Psoas muscle (tissue), 7 donors: ENCODE measurements at regions not wholly inside any gene's neighbourhood (a gene's known extent, or its start where the extent isn't known, plus 50 kb on each side); places are given as distances from the start of the nearest gene placed in this dataset.

Source experiments
- ATAC-seq, 4 donors: fragments of 200-7000 bp; cut with Tn5 transposase; one replicate each; pipeline ENCODE4 v1.9.1; 2020; ENCODE audit warnings: moderate library complexity in 3 of 4, mild to moderate bottlenecking in 2 of 4
- DNase-seq, 2 donors: peaks; one replicate each; pipeline ENCODE4 v3.0.0-alpha.2; 2020
- H3K27ac ChIP-seq: fragments of 200-600 bp; one replicate; pipeline ENCODE4 v1.8.0; 2022
- H3K27me3 ChIP-seq, 3 donors: fragments of 200-600 bp in 1 of 3; one replicate each; pipeline versions ENCODE4 v1.6.1 to v1.8.0; 2013 to 2022; ENCODE audit warnings: low read length in 2 of 3, mild to moderate bottlenecking in 2 of 3, moderate library complexity in 1 of 3; ENCODE audit not compliant: insufficient read depth in 3 of 3
- H3K36me3 ChIP-seq, 2 donors: fragments of 200-600 bp in 1 of 2; one replicate each; pipeline versions ENCODE4 v1.6.1 to v1.8.0; 2013 to 2022; ENCODE audit warnings: low read depth in 1 of 2, mild to moderate bottlenecking in 1 of 2, moderate library complexity in 1 of 2; ENCODE audit not compliant: insufficient read depth in 1 of 2
- H3K4me1 ChIP-seq: fragments of 200-600 bp; one replicate; pipeline ENCODE4 v1.8.0; 2022
- H3K4me3 ChIP-seq: fragments of 200-600 bp; one replicate; pipeline ENCODE4 v1.8.0; 2022; ENCODE audit warnings: mild to moderate bottlenecking
- H3K9me3 ChIP-seq: fragments of 200-600 bp; one replicate; pipeline ENCODE4 v1.8.0; 2022
- CTCF ChIP-seq: fragments of 200-600 bp; IDR thresholded peaks from one replicate; pipeline ENCODE4 v1.8.0; 2022; ENCODE audit warnings: antibody characterized with exemption
- WGBS, 3 donors: extraction: QIAGEN DNeasy Blood & Tissue Kit; methylation state at CpG; one replicate each; pipeline versions ENCODE4 v1.1.6 to v1.1.7; 2013; 5-methylcytosine and 5-hydroxymethylcytosine counted together
- intact Hi-C, 2 donors: fragments of 100-400 bp; cut with DNase I; formaldehyde crosslinking; loops; one replicate each; pipeline versions ENCODE4 v1.11.0 to v1.14.2; 2022
- donor health status: healthy with polysubstance abuse.
- donor health status: DM: no; HTN: no; CAD: no; lungs with moderate emphysema.
- donor health status: Bipolar disorder and iron deficiency.
- donor health status: healthy.
- donor health status: DM: yes; HTN: yes; CAD: no.
- donor health status: DM: no; HTN: no; CAD: no.
- donor health status: DM: yes; HTN: yes; CAD: no.

- intact Hi-C loops = no loop called here
- no peaks in the 10 kb centered on the region for H3K4me1 ChIP-seq
- H3K4me3 ChIP-seq = no peak overlapping the region
- ATAC-seq (no peak), DNase-seq (no peak)
- H3K36me3 ChIP-seq = no peaks in the 10 kb centered on the region
- TF ChIP-seq CTCF = no peak
- H3K27ac ChIP-seq = no peak overlapping the region
- 81 to 100% (median 92%) methylated on average over 1 of the region's 1 CpG for WGBS, 3 donors
- H3K9me3 ChIP-seq = no peaks in the 10 kb centered on the region
- H3K27me3 ChIP-seq = no peaks in the 10 kb centered on the region
Measured at GRCh38 chr2:16475986-16476567, 189.6 kb downstream of the CYRIA start.

GRCh38 chr2:16475586-16475985 lies 190.0 kb downstream of the CYRIA start:
- H3K4me3 ChIP-seq = no peak overlapping the region
- DNase-seq (no peak), ATAC-seq (no peak)
- no peaks in the 10 kb centered on the region for H3K4me1 ChIP-seq
- H3K9me3 ChIP-seq = no peaks in the 10 kb centered on the region
- H3K36me3 ChIP-seq = no peaks in the 10 kb centered on the region
- no peak overlapping the region for H3K27ac ChIP-seq
- 71 to 81% (median 74%) methylated on average over 4 of the region's 4 CpGs for WGBS, 3 donors
- no peaks in the 10 kb centered on the region for H3K27me3 ChIP-seq
- intact Hi-C loops = no loop called here
- no peak for TF ChIP-seq CTCF

GRCh38 chr2:16473575-16473974 lies 192.1 kb downstream of the CYRIA start:
- intact Hi-C loops = no loop called here
- H3K4me1 ChIP-seq = no peaks in the 10 kb centered on the region
- no peaks in the 10 kb centered on the region for H3K9me3 ChIP-seq
- H3K27me3 ChIP-seq = peaks cover 0 to 3% (median 0%) of the 10 kb centered on the region in 3 donors
- TF ChIP-seq CTCF = no peak
- H3K4me3 ChIP-seq = no peak overlapping the region
- no peak for DNase-seq
- 82 to 92% (median 90%) methylated on average over 1 of the region's 1 CpG for WGBS, 3 donors
- no peaks in the 10 kb centered on the region for H3K36me3 ChIP-seq
- H3K27ac ChIP-seq = no peak overlapping the region
- ATAC-seq = no peak

- TF ChIP-seq CTCF = no peak
- 80 to 88% (median 80%) methylated on average over 2 of the region's 2 CpGs for WGBS, 3 donors
- H3K4me1 ChIP-seq = no peaks in the 10 kb centered on the region
Measured at GRCh38 chr2:16470936-16471490, 194.6 kb downstream of the CYRIA start.

GRCh38 chr2:16466821-16467151 lies 198.8 kb downstream of the CYRIA start:
- no peak for TF ChIP-seq CTCF
- WGBS, 3 donors = 45 to 63% (median 56%) methylated on average over 2 of the region's 2 CpGs
- no peak for ATAC-seq

More at GRCh38 chr2:16470936-16471490, 194.6 kb downstream of the CYRIA start:
- intact Hi-C loops = no loop called here
- Histone ChIP-seq H3K9me3 (no peaks in the 10 kb centered on the region), H3K36me3 (no peaks in the 10 kb centered on the region), H3K27ac (no peak overlapping the region), H3K27me3 (peaks cover 0 to 3% (median 0%) of the 10 kb centered on the region in 3 donors), H3K4me3 (no peak overlapping the region)
- no peak for ATAC-seq
- no peak for DNase-seq

More at GRCh38 chr2:16466821-16467151, 198.8 kb downstream of the CYRIA start:
- intact Hi-C loops = no loop called here
- no peak overlapping the region for H3K27ac ChIP-seq
- H3K4me3 ChIP-seq = no peak overlapping the region
- H3K36me3 ChIP-seq = no peaks in the 10 kb centered on the region
- peaks cover 0 to 3% (median 0%) of the 10 kb centered on the region in 3 donors for H3K27me3 ChIP-seq
- DNase-seq = no peak
- no peaks in the 10 kb centered on the region for H3K9me3 ChIP-seq
- H3K4me1 ChIP-seq = no peaks in the 10 kb centered on the region
